Vagina (tissue), 2 donors: ENCODE measurements at regions not wholly inside any gene's neighbourhood (a gene's known extent, or its start where the extent isn't known, plus 50 kb on each side); places are given as distances from the start of the nearest gene placed in this dataset.

ENCODE experiments used
- CTCF ChIP-seq, 3 experiments: fragments of 450-650 bp in 2 of 3; fragments of 200-600 bp in 1 of 3; sonication (generic) in 1 of 3; IDR thresholded peaks; one replicate each; pipeline ENCODE4 v1.5.1; 2017 to 2019; ENCODE audit warnings: antibody characterized with exemption in 3 of 3, mild to moderate bottlenecking in 2 of 3, moderate library complexity in 2 of 3
- POLR2A ChIP-seq, 2 donors: fragments of 450-650 bp; IDR thresholded peaks; one replicate each; pipeline ENCODE4 v1.6.1; 2017; ENCODE audit warnings: antibody characterized with exemption in 2 of 2, mild to moderate bottlenecking in 2 of 2, moderate library complexity in 2 of 2
- POLR2AphosphoS5 ChIP-seq, 2 donors: sonication (generic); formaldehyde crosslinking; IDR thresholded peaks; one replicate each; pipeline ENCODE4 v1.9.0; 2017; ENCODE audit warnings: antibody characterized with exemption in 2 of 2, mild to moderate bottlenecking in 2 of 2, low read depth in 1 of 2; ENCODE audit not compliant: insufficient read depth in 1 of 2

- TF ChIP-seq POLR2A (IDR thresholded peaks at IDR 0.05) (no peak), CTCF (IDR thresholded peaks at IDR 0.05) (no peak), POLR2AphosphoS5 (IDR thresholded peaks at IDR 0.05; ENCODE audit: insufficient read depth in 1 of 2, low read depth in 1 of 2) (no peak)
Measured at GRCh38 chr3:106756901-106757300, 620.3 kb upstream of the CCDC54 start.
